GM12878 (cell line): ENCODE measurements at regions not wholly inside any gene's neighbourhood (a gene's known extent, or its start where the extent isn't known, plus 50 kb on each side); places are given as distances from the start of the nearest gene placed in this dataset.

Experiments used
- ATAC-seq: fragments of 200-7000 bp; cut with Tn5 transposase; 3 replicates; pipeline ENCODE4 v1.9.1; 2020; ENCODE audit warnings: mild to moderate bottlenecking, moderate library complexity
- BruUV-seq: library from RNA; stranded (reverse); fragments of 400-500 nt; replicated peaks from 2 replicates; lab custom pipeline; 2021; lab: Mats Ljungman, UMichigan
- CTCF ChIA-PET: fragments of 300-600 bp; sonication (Branson Sonifier 250); formaldehyde crosslinking; extraction: SDS; loops from one replicate; lab custom pipeline; 2021; ENCODE audit warnings: inconsistent platforms; lab: Yijun Ruan, JAX
- POLR2A ChIA-PET: fragments of 350-600 bp; formaldehyde crosslinking; extraction: SDS; loops from one replicate; lab custom pipeline; 2021; ENCODE audit warnings: inconsistent platforms; lab: Charles Lee
- RAD21 ChIA-PET: fragments of 300-600 bp; sonication (Branson Sonifier 250); formaldehyde crosslinking; loops from one replicate; lab custom pipeline; 2023; ENCODE audit warnings: antibody characterized with exemption; ENCODE audit not compliant: unreplicated experiment; lab: Charles Lee
- SMC1A ChIA-PET: fragments of 300-600 bp; sonication (Branson Sonifier 250); formaldehyde crosslinking; loops from one replicate; lab custom pipeline; 2023; ENCODE audit not compliant: unreplicated experiment, uncharacterized antibody; lab: Charles Lee
- DNase-seq: peaks from one replicate; pipeline ENCODE4 v3.0.0-alpha.2; 2011; ENCODE audit warnings: low read depth, low spot score
- FAIRE-seq: peaks from 3 replicates; lab custom pipeline; 2011; peaks lifted over from hg19 to GRCh38; lab: Jason Lieb, UNC
- H2AFZ ChIP-seq: 2 replicates; pipeline ENCODE4 v1.6.0; 2011; ENCODE audit warnings: low read depth, low read length, control low read depth; ENCODE audit not compliant: control insufficient read depth
- H3K27ac ChIP-seq: 2 replicates; pipeline ENCODE4 v1.5.1; 2011; ENCODE audit warnings: control low read depth; ENCODE audit not compliant: control insufficient read depth, insufficient read depth
- H3K27me3 ChIP-seq, 2 experiments: replicated peaks in 1 of 2; 2 replicates each; pipeline versions ENCODE4 v1.6.0 to v1.6.1; 2011; ENCODE audit warnings: low read length in 1 of 2; ENCODE audit not compliant: control insufficient read depth in 2 of 2, insufficient read depth in 2 of 2
- H3K36me3 ChIP-seq, 2 experiments: 2 replicates each; pipeline ENCODE4 v1.5.1; 2011; ENCODE audit warnings: low read length in 1 of 2; ENCODE audit not compliant: control insufficient read depth in 2 of 2, insufficient read depth in 2 of 2
- H3K4me1 ChIP-seq: 2 replicates; pipeline ENCODE4 v1.6.1; 2011; ENCODE audit warnings: mild to moderate bottlenecking, low read length, moderate library complexity, mixed read lengths; ENCODE audit not compliant: control insufficient read depth, insufficient read depth
- H3K4me2 ChIP-seq: 2 replicates; pipeline ENCODE4 v1.6.0; 2011; ENCODE audit warnings: control low read depth; ENCODE audit not compliant: control insufficient read depth, insufficient read depth
- H3K4me3 ChIP-seq: fragments of 200-600 bp; sonication (generic); 2 replicates; pipeline ENCODE4 v1.5.1; 2016
- H3K79me2 ChIP-seq: 2 replicates; pipeline ENCODE4 v1.6.0; 2011; ENCODE audit warnings: low read length; ENCODE audit not compliant: control insufficient read depth, insufficient read depth
- H3K9ac ChIP-seq: 2 replicates; pipeline ENCODE4 v1.8.0; 2011; ENCODE audit warnings: low read length, control low read depth, mixed read lengths; ENCODE audit not compliant: control insufficient read depth, insufficient read depth
- H3K9me3 ChIP-seq: replicated peaks from 3 replicates; pipeline ENCODE4 v1.5.1; 2011; ENCODE audit warnings: mild to moderate bottlenecking, low read length; ENCODE audit not compliant: control insufficient read depth, insufficient read depth
- H4K20me1 ChIP-seq: 2 replicates; pipeline ENCODE4 v1.6.0; 2011; ENCODE audit not compliant: control insufficient read depth, insufficient read depth
- BCL11A ChIP-seq: IDR thresholded peaks from 2 replicates; pipeline ENCODE4 v1.6.1; 2011; ENCODE audit warnings: low read depth, low read length
- BRCA1 ChIP-seq: IDR thresholded peaks from 2 replicates; pipeline ENCODE4 v1.6.1; 2011; ENCODE audit warnings: low read depth, low read length, improper control_type of control experiment
- CHD2 ChIP-seq: IDR thresholded peaks from 2 replicates; pipeline ENCODE4 v1.6.1; 2011; ENCODE audit warnings: low read depth, low read length, improper control_type of control experiment, borderline replicate concordance
- KDM1A ChIP-seq: fragments of 200-600 bp; sonication (generic); IDR thresholded peaks from 2 replicates; pipeline ENCODE4 v1.6.1; 2016; ENCODE audit warnings: borderline replicate concordance
- MXI1 ChIP-seq: fragments of 150-350 bp; IDR thresholded peaks from 2 replicates; pipeline ENCODE4 v1.6.1; 2011; ENCODE audit warnings: low read depth, mild to moderate bottlenecking, inconsistent platforms, low read length, improper control_type of control experiment
- MYC ChIP-seq: IDR thresholded peaks from 2 replicates; pipeline ENCODE4 v1.6.1; 2011; ENCODE audit warnings: mild to moderate bottlenecking, low read length, moderate library complexity, inconsistent platforms; ENCODE audit not compliant: insufficient read depth, insufficient replicate concordance, insufficient read length, severe bottlenecking
- PBX3 ChIP-seq: IDR thresholded peaks from 2 replicates; pipeline ENCODE4 v1.6.1; 2011; ENCODE audit warnings: mild to moderate bottlenecking, low read depth, low read length, moderate library complexity; ENCODE audit not compliant: insufficient replicate concordance
- POLR2A ChIP-seq: IDR thresholded peaks from 2 replicates; pipeline ENCODE4 v1.6.1; 2011; ENCODE audit warnings: low read depth, mild to moderate bottlenecking, low read length
- POU2F2 ChIP-seq: IDR thresholded peaks from 3 replicates; pipeline ENCODE4 v1.6.1; 2011; ENCODE audit warnings: low read depth, mild to moderate bottlenecking, low read length, borderline replicate concordance
- SKIL ChIP-seq: fragments of 450-650 bp; IDR thresholded peaks from 2 replicates; pipeline ENCODE4 v1.6.1; 2017; ENCODE audit warnings: mild to moderate bottlenecking, low read depth, inconsistent platforms; ENCODE audit not compliant: poor library complexity, severe bottlenecking
- SMARCA5 ChIP-seq: fragments of 450-650 bp; IDR thresholded peaks from 2 replicates; pipeline ENCODE4 v1.6.1; 2017; ENCODE audit warnings: mild to moderate bottlenecking
- SP1 ChIP-seq: IDR thresholded peaks from one replicate; pipeline ENCODE4 v1.6.1; 2011; ENCODE audit warnings: low read depth, low read length
- SREBF2 ChIP-seq: IDR thresholded peaks from 2 replicates; pipeline ENCODE4 v1.6.1; 2012; ENCODE audit warnings: mild to moderate bottlenecking, low read length
- STAT3 ChIP-seq: IDR thresholded peaks from 2 replicates; pipeline ENCODE4 v1.6.1; 2011; ENCODE audit warnings: low read depth, low read length, improper control_type of control experiment
- ZNF24 ChIP-seq: fragments of 450-650 bp; IDR thresholded peaks from 2 replicates; pipeline ENCODE4 v1.6.1; 2017; ENCODE audit warnings: antibody characterized with exemption, mild to moderate bottlenecking
- ZNF622 ChIP-seq: fragments of 450-650 bp; IDR thresholded peaks from 2 replicates; pipeline ENCODE4 v1.6.1; 2017; ENCODE audit warnings: mild to moderate bottlenecking, inconsistent platforms
- WGBS: methylation state at CpG from one replicate; pipeline ENCODE4 v1.1.6; 2016; ENCODE audit warnings: low lambda C conversion rate; ENCODE audit not compliant: insufficient replicate concordance, insufficient coverage; ENCODE audit errors: missing lambda C conversion rate; 5-methylcytosine and 5-hydroxymethylcytosine counted together
- in situ Hi-C: fragments of 300-500 bp; cut with MboI; formaldehyde crosslinking; loops from 9 replicates; pipeline ENCODE4 v1.14.3; 2018; ENCODE audit warnings: mixed read lengths
- intact Hi-C: fragments of 100-400 bp; cut with micrococcal nuclease; formaldehyde crosslinking; loops from one replicate; pipeline ENCODE4 v1.14.2; 2022; ENCODE audit not compliant: unreplicated experiment
- TF ChIP-seq, protein P1 (sequence below), 3 experiments: IDR thresholded peaks in 2 of 3; conservative IDR thresholded peaks in 1 of 3; 2 replicates each; pipeline ENCODE4 v1.5.1; 2011; ENCODE audit warnings: low read depth in 3 of 3, low read length in 3 of 3, mild to moderate bottlenecking in 3 of 3, control low read depth in 2 of 3, moderate library complexity in 2 of 3, inconsistent platforms in 1 of 3, mixed read lengths in 1 of 3; ENCODE audit not compliant: control insufficient read depth in 2 of 3, insufficient read depth in 1 of 3; ENCODE audit errors: extremely low read depth in 1 of 3
- TF ChIP-seq, protein P2 (sequence below): fragments of 450-650 bp; IDR thresholded peaks from 2 replicates; pipeline ENCODE4 v1.6.1; 2017; ENCODE audit warnings: mild to moderate bottlenecking, moderate library complexity

- H4K20me1 ChIP-seq, result no peaks in the 10 kb centered on the region
- H3K27ac ChIP-seq, result no peak overlapping the region
- no peak overlapping the region for H2AFZ ChIP-seq
- H3K9ac ChIP-seq, result no peak overlapping the region
- intact Hi-C loops, result no loop called here
- H3K4me1 ChIP-seq, result no peaks in the 10 kb centered on the region
- ChIA-PET RAD21 (no interaction called here), CTCF (no interaction called here), SMC1A (no interaction called here), POLR2A (no interaction called here)
- BruUV-seq, result no TSS peak
- in situ Hi-C loops, result no loop called here
- no peaks in the 10 kb centered on the region for H3K9me3 ChIP-seq
- no peak for FAIRE-seq
- no peak overlapping the region for H3K4me3 ChIP-seq
- H3K79me2 ChIP-seq, result no peaks in the 10 kb centered on the region
- ATAC-seq, result no peak
- no peak for DNase-seq
- WGBS, result 27% methylated on average over 8 of the region's 8 CpGs
- peaks cover 0 to 3% of the 10 kb centered on the region in 2 experiments; a peak in 1 of 4 replicates for H3K27me3 ChIP-seq
- no peak overlapping the region for H3K4me2 ChIP-seq
- no peaks in the 10 kb centered on the region for H3K36me3 ChIP-seq
- TF ChIP-seq STAT3 (no peak), KDM1A (no peak), SREBF2 (no peak), ZNF622 (no peak), MXI1 (no peak), SMARCA5 (no peak), POLR2A (no peak), CHD2 (no peak), ZNF24 (no peak), MYC (no peak), SKIL (no peak), PBX3 (no peak), BCL11A (no peak), BRCA1 (no peak), SP1 (no peak), POU2F2 (no peak)
- TF ChIP-seq, protein P1, sequence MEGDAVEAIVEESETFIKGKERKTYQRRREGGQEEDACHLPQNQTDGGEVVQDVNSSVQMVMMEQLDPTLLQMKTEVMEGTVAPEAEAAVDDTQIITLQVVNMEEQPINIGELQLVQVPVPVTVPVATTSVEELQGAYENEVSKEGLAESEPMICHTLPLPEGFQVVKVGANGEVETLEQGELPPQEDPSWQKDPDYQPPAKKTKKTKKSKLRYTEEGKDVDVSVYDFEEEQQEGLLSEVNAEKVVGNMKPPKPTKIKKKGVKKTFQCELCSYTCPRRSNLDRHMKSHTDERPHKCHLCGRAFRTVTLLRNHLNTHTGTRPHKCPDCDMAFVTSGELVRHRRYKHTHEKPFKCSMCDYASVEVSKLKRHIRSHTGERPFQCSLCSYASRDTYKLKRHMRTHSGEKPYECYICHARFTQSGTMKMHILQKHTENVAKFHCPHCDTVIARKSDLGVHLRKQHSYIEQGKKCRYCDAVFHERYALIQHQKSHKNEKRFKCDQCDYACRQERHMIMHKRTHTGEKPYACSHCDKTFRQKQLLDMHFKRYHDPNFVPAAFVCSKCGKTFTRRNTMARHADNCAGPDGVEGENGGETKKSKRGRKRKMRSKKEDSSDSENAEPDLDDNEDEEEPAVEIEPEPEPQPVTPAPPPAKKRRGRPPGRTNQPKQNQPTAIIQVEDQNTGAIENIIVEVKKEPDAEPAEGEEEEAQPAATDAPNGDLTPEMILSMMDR (IDR thresholded peaks at IDR 0.05 in 2 of 3, conservative IDR thresholded peaks at IDR 0.05 in 1 of 3; ENCODE audit: control insufficient read depth in 2 of 3, extremely low read depth in 1 of 3, insufficient read depth in 1 of 3, low read depth in 3 of 3, low read length in 3 of 3), result no peak
- TF ChIP-seq, protein P2, sequence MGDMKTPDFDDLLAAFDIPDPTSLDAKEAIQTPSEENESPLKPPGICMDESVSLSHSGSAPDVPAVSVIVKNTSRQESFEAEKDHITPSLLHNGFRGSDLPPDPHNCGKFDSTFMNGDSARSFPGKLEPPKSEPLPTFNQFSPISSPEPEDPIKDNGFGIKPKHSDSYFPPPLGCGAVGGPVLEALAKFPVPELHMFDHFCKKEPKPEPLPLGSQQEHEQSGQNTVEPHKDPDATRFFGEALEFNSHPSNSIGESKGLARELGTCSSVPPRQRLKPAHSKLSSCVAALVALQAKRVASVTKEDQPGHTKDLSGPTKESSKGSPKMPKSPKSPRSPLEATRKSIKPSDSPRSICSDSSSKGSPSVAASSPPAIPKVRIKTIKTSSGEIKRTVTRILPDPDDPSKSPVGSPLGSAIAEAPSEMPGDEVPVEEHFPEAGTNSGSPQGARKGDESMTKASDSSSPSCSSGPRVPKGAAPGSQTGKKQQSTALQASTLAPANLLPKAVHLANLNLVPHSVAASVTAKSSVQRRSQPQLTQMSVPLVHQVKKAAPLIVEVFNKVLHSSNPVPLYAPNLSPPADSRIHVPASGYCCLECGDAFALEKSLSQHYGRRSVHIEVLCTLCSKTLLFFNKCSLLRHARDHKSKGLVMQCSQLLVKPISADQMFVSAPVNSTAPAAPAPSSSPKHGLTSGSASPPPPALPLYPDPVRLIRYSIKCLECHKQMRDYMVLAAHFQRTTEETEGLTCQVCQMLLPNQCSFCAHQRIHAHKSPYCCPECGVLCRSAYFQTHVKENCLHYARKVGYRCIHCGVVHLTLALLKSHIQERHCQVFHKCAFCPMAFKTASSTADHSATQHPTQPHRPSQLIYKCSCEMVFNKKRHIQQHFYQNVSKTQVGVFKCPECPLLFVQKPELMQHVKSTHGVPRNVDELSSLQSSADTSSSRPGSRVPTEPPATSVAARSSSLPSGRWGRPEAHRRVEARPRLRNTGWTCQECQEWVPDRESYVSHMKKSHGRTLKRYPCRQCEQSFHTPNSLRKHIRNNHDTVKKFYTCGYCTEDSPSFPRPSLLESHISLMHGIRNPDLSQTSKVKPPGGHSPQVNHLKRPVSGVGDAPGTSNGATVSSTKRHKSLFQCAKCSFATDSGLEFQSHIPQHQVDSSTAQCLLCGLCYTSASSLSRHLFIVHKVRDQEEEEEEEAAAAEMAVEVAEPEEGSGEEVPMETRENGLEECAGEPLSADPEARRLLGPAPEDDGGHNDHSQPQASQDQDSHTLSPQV, result no peak
Observed at GRCh38 chr1:229941160-229941559, 125.9 kb upstream of the GALNT2 start.
